Astrocyte (in vitro differentiated cells and primary cell): ENCODE measurements at regions not wholly inside any gene's neighbourhood (a gene's known extent, or its start where the extent isn't known, plus 50 kb on each side); places are given as distances from the start of the nearest gene placed in this dataset.

Experiments
- DNase-seq: peaks from one replicate; pipeline ENCODE4 v3.0.0-alpha.2; 2010; ENCODE audit warnings: low read depth
- FAIRE-seq: peaks from 2 replicates; lab custom pipeline; 2011; peaks lifted over from hg19 to GRCh38; lab: Jason Lieb, UNC
- H2AFZ ChIP-seq: 2 replicates; pipeline ENCODE4 v1.6.0; 2012; ENCODE audit warnings: low read depth, low read length, inconsistent platforms
- H3K27ac ChIP-seq: 2 replicates; pipeline ENCODE4 v1.5.1; 2011; ENCODE audit warnings: low read depth, low read length, inconsistent platforms
- H3K27me3 ChIP-seq: 2 replicates; pipeline ENCODE4 v1.6.0; 2011; ENCODE audit warnings: low read length, inconsistent platforms; ENCODE audit not compliant: insufficient read depth
- H3K36me3 ChIP-seq: 2 replicates; pipeline ENCODE4 v1.5.1; 2011; ENCODE audit warnings: low read length, inconsistent platforms; ENCODE audit not compliant: insufficient read depth
- H3K4me1 ChIP-seq: 2 replicates; pipeline ENCODE4 v1.5.1; 2011; ENCODE audit warnings: low read length, inconsistent platforms; ENCODE audit not compliant: insufficient read depth
- H3K4me2 ChIP-seq: 2 replicates; pipeline ENCODE4 v1.6.0; 2012; ENCODE audit warnings: low read length, inconsistent platforms
- H3K4me3 ChIP-seq: 2 replicates; pipeline ENCODE4 v1.5.1; 2011; ENCODE audit warnings: low read depth, mild to moderate bottlenecking, low read length, inconsistent platforms; ENCODE audit not compliant: insufficient read depth
- H3K79me2 ChIP-seq: 2 replicates; pipeline ENCODE4 v1.6.0; 2012; ENCODE audit warnings: mild to moderate bottlenecking, low read length, inconsistent platforms; ENCODE audit not compliant: insufficient read depth
- H3K9ac ChIP-seq: 2 replicates; pipeline ENCODE4 v1.6.0; 2012; ENCODE audit warnings: mild to moderate bottlenecking, low read length, inconsistent platforms
- H3K9me3 ChIP-seq: 2 replicates; pipeline ENCODE4 v1.5.1; 2012; ENCODE audit warnings: low read depth, mild to moderate bottlenecking, low read length, inconsistent platforms; ENCODE audit not compliant: insufficient read depth
- H4K20me1 ChIP-seq: 2 replicates; pipeline ENCODE4 v1.6.0; 2012; ENCODE audit warnings: low read length, inconsistent platforms; ENCODE audit not compliant: insufficient read depth
- H3K27ac Mint-ChIP-seq: one replicate; pipeline ENCODE4 v1.8.0; 2021; ENCODE audit warnings: mild to moderate bottlenecking, mixed read lengths; ENCODE audit not compliant: unreplicated experiment
- H3K27me3 Mint-ChIP-seq: one replicate; pipeline ENCODE4 v1.8.0; 2021; ENCODE audit warnings: low read depth, mixed read lengths; ENCODE audit not compliant: unreplicated experiment
- H3K36me3 Mint-ChIP-seq: one replicate; pipeline ENCODE4 v1.8.0; 2021; ENCODE audit warnings: low read depth, mixed read lengths; ENCODE audit not compliant: unreplicated experiment
- H3K4me1 Mint-ChIP-seq: one replicate; pipeline ENCODE4 v1.8.0; 2021; ENCODE audit warnings: low read depth, mixed read lengths; ENCODE audit not compliant: unreplicated experiment
- H3K4me3 Mint-ChIP-seq: one replicate; pipeline ENCODE4 v1.8.0; 2021; ENCODE audit warnings: mild to moderate bottlenecking, moderate library complexity, mixed read lengths; ENCODE audit not compliant: unreplicated experiment
- H3K9me3 Mint-ChIP-seq: one replicate; pipeline ENCODE4 v1.8.0; 2021; ENCODE audit warnings: mild to moderate bottlenecking, mixed read lengths; ENCODE audit not compliant: unreplicated experiment
- EZH2 ChIP-seq: IDR thresholded peaks from 2 replicates; pipeline ENCODE4 v1.6.1; 2012; ENCODE audit warnings: mild to moderate bottlenecking, low read length, inconsistent platforms; ENCODE audit not compliant: insufficient read depth
- TF ChIP-seq, protein P1 (sequence below): IDR thresholded peaks from 2 replicates; pipeline ENCODE4 v1.5.1; 2011; ENCODE audit warnings: low read depth, mild to moderate bottlenecking, inconsistent platforms, low read length, moderate library complexity; ENCODE audit not compliant: insufficient read depth

DNA sequence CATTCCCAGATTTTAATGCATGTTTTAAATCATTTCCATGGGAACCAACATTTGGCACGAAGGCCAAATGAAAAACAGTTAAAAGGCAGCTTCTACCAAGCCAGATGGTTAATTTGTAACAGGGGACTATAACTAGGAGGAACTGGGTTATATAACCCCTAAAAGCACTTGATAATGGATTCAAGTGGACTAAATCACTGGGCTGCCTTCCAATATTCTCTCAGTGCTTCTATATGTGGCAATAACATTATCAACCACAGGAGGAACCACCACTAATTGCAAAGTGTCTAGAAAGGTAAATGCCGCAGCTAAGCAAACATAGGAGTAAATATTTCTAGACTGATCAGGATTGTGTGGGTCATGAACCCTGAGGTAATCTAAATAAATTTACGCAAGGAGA is 391.5 kb downstream of the UBE2NL start:
- Histone ChIP-seq H3K4me2 (no peak overlapping the region), H3K27me3 (no peaks in the 10 kb centered on the region), H3K79me2 (no peaks in the 10 kb centered on the region), H3K9me3 (no peaks in the 10 kb centered on the region), H3K36me3 (no peaks in the 10 kb centered on the region), H2AFZ (no peak overlapping the region), H3K4me1 (no peaks in the 10 kb centered on the region), H3K4me3 (no peak overlapping the region), H3K27ac (no peak overlapping the region), H4K20me1 (no peaks in the 10 kb centered on the region), H3K9ac (no peak overlapping the region)
- H3K9me3 Mint-ChIP-seq, result peaks cover 8% of the 10 kb centered on the region
- H3K27me3 Mint-ChIP-seq, result no peaks in the 10 kb centered on the region
- H3K27ac Mint-ChIP-seq, result no peak overlapping the region
- no peaks in the 10 kb centered on the region for H3K36me3 Mint-ChIP-seq
- no peak overlapping the region for H3K4me3 Mint-ChIP-seq
- DNase-seq, result no peak
- H3K4me1 Mint-ChIP-seq, result no peaks in the 10 kb centered on the region
- TF ChIP-seq, protein P1, sequence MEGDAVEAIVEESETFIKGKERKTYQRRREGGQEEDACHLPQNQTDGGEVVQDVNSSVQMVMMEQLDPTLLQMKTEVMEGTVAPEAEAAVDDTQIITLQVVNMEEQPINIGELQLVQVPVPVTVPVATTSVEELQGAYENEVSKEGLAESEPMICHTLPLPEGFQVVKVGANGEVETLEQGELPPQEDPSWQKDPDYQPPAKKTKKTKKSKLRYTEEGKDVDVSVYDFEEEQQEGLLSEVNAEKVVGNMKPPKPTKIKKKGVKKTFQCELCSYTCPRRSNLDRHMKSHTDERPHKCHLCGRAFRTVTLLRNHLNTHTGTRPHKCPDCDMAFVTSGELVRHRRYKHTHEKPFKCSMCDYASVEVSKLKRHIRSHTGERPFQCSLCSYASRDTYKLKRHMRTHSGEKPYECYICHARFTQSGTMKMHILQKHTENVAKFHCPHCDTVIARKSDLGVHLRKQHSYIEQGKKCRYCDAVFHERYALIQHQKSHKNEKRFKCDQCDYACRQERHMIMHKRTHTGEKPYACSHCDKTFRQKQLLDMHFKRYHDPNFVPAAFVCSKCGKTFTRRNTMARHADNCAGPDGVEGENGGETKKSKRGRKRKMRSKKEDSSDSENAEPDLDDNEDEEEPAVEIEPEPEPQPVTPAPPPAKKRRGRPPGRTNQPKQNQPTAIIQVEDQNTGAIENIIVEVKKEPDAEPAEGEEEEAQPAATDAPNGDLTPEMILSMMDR, result no peak
- no peak for FAIRE-seq

DNA sequence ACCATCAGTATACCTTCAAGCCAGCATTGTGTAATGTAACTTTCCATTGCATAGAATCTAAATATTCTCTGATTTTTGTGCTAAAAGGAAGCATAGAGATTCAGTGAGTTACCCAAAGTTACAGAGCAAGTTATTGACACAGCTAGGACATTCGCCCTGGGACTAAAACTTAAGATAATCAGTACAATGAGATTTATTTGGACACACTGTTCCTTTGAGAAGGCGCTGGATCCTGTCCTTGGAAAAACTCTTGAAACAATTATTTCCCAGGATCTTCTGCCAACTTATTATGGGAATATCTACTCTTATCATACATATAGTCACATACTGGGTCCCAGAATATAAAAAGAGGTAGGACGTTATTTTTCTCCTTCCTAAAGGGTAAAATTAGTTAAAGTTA is 392.0 kb downstream of the UBE2NL start:
- DNase-seq (no peak), FAIRE-seq (no peak)
- H3K27me3 ChIP-seq, result no peaks in the 10 kb centered on the region
- Mint-ChIP-seq H3K4me1 (no peaks in the 10 kb centered on the region), H3K27me3 (no peaks in the 10 kb centered on the region), H3K27ac (no peak overlapping the region), H3K9me3 (peaks cover 4% of the 10 kb centered on the region), H3K4me3 (no peak overlapping the region), H3K36me3 (no peaks in the 10 kb centered on the region)
- H4K20me1 ChIP-seq, result no peaks in the 10 kb centered on the region
- no peaks in the 10 kb centered on the region for H3K36me3 ChIP-seq
- TF ChIP-seq EZH2, result no peak
- TF ChIP-seq, protein P1, result no peak
- H2AFZ ChIP-seq, result no peak overlapping the region
- H3K27ac ChIP-seq, result no peak overlapping the region
- H3K4me3 ChIP-seq, result no peak overlapping the region
- H3K9me3 ChIP-seq, result no peaks in the 10 kb centered on the region
- no peaks in the 10 kb centered on the region for H3K4me1 ChIP-seq
- H3K79me2 ChIP-seq, result no peaks in the 10 kb centered on the region
- no peak overlapping the region for H3K9ac ChIP-seq
- no peak overlapping the region for H3K4me2 ChIP-seq

DNA sequence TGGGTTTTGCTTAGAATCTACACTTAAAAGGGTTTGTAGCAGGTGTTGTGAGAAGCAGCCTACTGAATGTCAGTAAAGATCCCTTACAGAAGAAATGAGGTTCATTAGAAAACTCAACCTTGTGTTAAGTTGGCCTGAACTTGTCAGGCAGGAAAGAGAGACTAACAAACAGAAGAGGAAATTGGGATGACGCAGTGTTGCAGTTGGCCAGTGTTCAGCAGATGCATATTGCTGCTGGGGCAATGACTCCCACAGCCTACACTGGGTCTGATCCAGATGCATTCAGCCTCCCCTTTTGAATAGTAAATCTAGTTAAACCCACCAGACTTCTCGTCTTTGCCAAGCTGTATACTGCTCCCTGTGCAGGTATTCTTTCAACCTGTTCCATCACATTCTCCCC is 409.4 kb downstream of the UBE2NL start:
- no peak for DNase-seq
- Histone ChIP-seq H3K79me2 (no peaks in the 10 kb centered on the region), H3K36me3 (no peaks in the 10 kb centered on the region), H3K4me3 (no peak overlapping the region), H4K20me1 (no peaks in the 10 kb centered on the region), H3K9ac (no peak overlapping the region), H2AFZ (no peak overlapping the region), H3K27ac (no peak overlapping the region), H3K4me2 (no peak overlapping the region), H3K27me3 (no peaks in the 10 kb centered on the region), H3K9me3 (no peaks in the 10 kb centered on the region), H3K4me1 (no peaks in the 10 kb centered on the region)
- H3K9me3 Mint-ChIP-seq, result peaks cover 4% of the 10 kb centered on the region
- H3K4me1 Mint-ChIP-seq, result no peaks in the 10 kb centered on the region
- no peak for FAIRE-seq
- H3K27me3 Mint-ChIP-seq, result no peaks in the 10 kb centered on the region
- H3K27ac Mint-ChIP-seq, result no peak overlapping the region
- H3K4me3 Mint-ChIP-seq, result no peak overlapping the region
- TF ChIP-seq, protein P1, result no peak
- TF ChIP-seq EZH2, result no peak
- H3K36me3 Mint-ChIP-seq, result no peaks in the 10 kb centered on the region
